ENCODE measurements at regions not wholly inside any gene's neighbourhood (a gene's known extent, or its start where the extent isn't known, plus 50 kb on each side); places are given as distances from the start of the nearest gene placed in this dataset.

GRCh38 chr6:43874814-43875590 lies 105.0 kb downstream of the VEGFA start:
- no peak for TF ChIP-seq EZH2 (IDR thresholded peaks at IDR 0.05; ENCODE audit: borderline replicate concordance, insufficient read depth, low read depth, low read length, poor library complexity, severe bottlenecking)
- TF ChIP-seq CTCF (IDR thresholded peaks at IDR 0.05) = no peak

Data from B cell (primary cell).